Karpas-422 (cell line): ENCODE measurements at regions not wholly inside any gene's neighbourhood (a gene's known extent, or its start where the extent isn't known, plus 50 kb on each side); places are given as distances from the start of the nearest gene placed in this dataset.

ENCODE experiments used
- DNase-seq: peaks from one replicate; pipeline ENCODE4 v3.0.0-alpha.2; 2015
- H2AFZ ChIP-seq: fragments of 200-600 bp; sonication (generic); 2 replicates; pipeline ENCODE4 v1.6.1; 2014; ENCODE audit warnings: antibody characterized with exemption, low read length, mixed read lengths
- H3K27ac ChIP-seq: fragments of 200-600 bp; sonication (generic); 2 replicates; pipeline ENCODE4 v1.5.1; 2014; ENCODE audit warnings: mild to moderate bottlenecking, low read length, moderate library complexity
- H3K27me3 ChIP-seq: fragments of 200-600 bp; sonication (generic); 2 replicates; pipeline ENCODE4 v1.6.1; 2014; ENCODE audit warnings: low read length, mixed read lengths
- H3K36me3 ChIP-seq: fragments of 200-600 bp; sonication (generic); 2 replicates; pipeline ENCODE4 v1.6.1; 2014; ENCODE audit warnings: low read length, mixed read lengths; ENCODE audit not compliant: insufficient read depth
- H3K4me1 ChIP-seq: fragments of 200-600 bp; sonication (generic); 2 replicates; pipeline ENCODE4 v1.6.1; 2014; ENCODE audit warnings: mild to moderate bottlenecking, low read length, mixed read lengths
- H3K4me2 ChIP-seq: fragments of 200-600 bp; sonication (generic); 2 replicates; pipeline ENCODE4 v1.6.1; 2014; ENCODE audit warnings: low read length, low read depth, mild to moderate bottlenecking; ENCODE audit not compliant: poor library complexity, severe bottlenecking
- H3K4me3 ChIP-seq: fragments of 200-600 bp; sonication (generic); 2 replicates; pipeline ENCODE4 v1.5.1; 2014; ENCODE audit warnings: mild to moderate bottlenecking, antibody characterized with exemption, low read length, mixed read lengths
- H3K79me2 ChIP-seq: fragments of 200-600 bp; sonication (generic); 2 replicates; pipeline ENCODE4 v1.6.1; 2014; ENCODE audit warnings: mild to moderate bottlenecking, low read length, mixed read lengths
- H3K9ac ChIP-seq: fragments of 200-600 bp; sonication (generic); 2 replicates; pipeline ENCODE4 v1.6.0; 2014; ENCODE audit warnings: low read length
- H3K9me2 ChIP-seq: fragments of 200-600 bp; sonication (generic), shearing (Covaris generic); replicated peaks from 2 replicates; pipeline ENCODE4 v1.6.0; 2014; ENCODE audit warnings: mild to moderate bottlenecking, low read length, moderate library complexity; ENCODE audit not compliant: insufficient read depth
- H3K9me3 ChIP-seq: fragments of 300-700, 200-600 bp; sonication (generic); 2 replicates; pipeline ENCODE4 v1.6.1; 2014; ENCODE audit warnings: low read length, mixed read lengths
- H4K20me1 ChIP-seq: fragments of 200-600 bp; sonication (generic); 2 replicates; pipeline ENCODE4 v1.6.1; 2014; ENCODE audit warnings: mild to moderate bottlenecking, antibody characterized with exemption, low read length, low read depth; ENCODE audit not compliant: insufficient read depth

- Histone ChIP-seq H3K27ac (no peak overlapping the region), H3K9me3 (no peaks in the 10 kb centered on the region), H4K20me1 (no peaks in the 10 kb centered on the region), H3K4me2 (no peak overlapping the region), H3K36me3 (no peaks in the 10 kb centered on the region), H3K9ac (no peak overlapping the region), H3K27me3 (no peaks in the 10 kb centered on the region), H2AFZ (no peak overlapping the region), H3K9me2 (no peaks in the 10 kb centered on the region), H3K4me3 (no peak overlapping the region), H3K79me2 (no peaks in the 10 kb centered on the region), H3K4me1 (no peaks in the 10 kb centered on the region)
- no peak for DNase-seq
Observed at GRCh38 chr18:75582940-75583339, 155.4 kb upstream of the SMIM21 start.

- Histone ChIP-seq H3K27ac (no peak overlapping the region), H3K79me2 (no peaks in the 10 kb centered on the region), H3K27me3 (no peaks in the 10 kb centered on the region), H3K36me3 (no peaks in the 10 kb centered on the region), H3K9ac (no peak overlapping the region), H4K20me1 (no peaks in the 10 kb centered on the region), H3K4me3 (no peak overlapping the region), H2AFZ (no peak overlapping the region), H3K4me2 (no peak overlapping the region), H3K9me3 (no peaks in the 10 kb centered on the region), H3K4me1 (no peaks in the 10 kb centered on the region), H3K9me2 (no peaks in the 10 kb centered on the region)
- no peak for DNase-seq
Observed at GRCh38 chr18:75582406-75582821, 154.9 kb upstream of the SMIM21 start.

GRCh38 chr18:75581336-75582131, 154.0 kb upstream of the SMIM21 start:
- Histone ChIP-seq H3K27me3 (no peaks in the 10 kb centered on the region), H3K36me3 (no peaks in the 10 kb centered on the region), H3K9ac (no peak overlapping the region), H3K79me2 (no peaks in the 10 kb centered on the region), H2AFZ (no peak overlapping the region), H3K4me3 (no peak overlapping the region), H3K4me1 (no peaks in the 10 kb centered on the region), H3K9me3 (no peaks in the 10 kb centered on the region), H3K9me2 (no peaks in the 10 kb centered on the region), H4K20me1 (no peaks in the 10 kb centered on the region), H3K27ac (no peak overlapping the region), H3K4me2 (no peak overlapping the region)
- DNase-seq: no peak

GRCh38 chr18:75574187-75574586, 146.7 kb upstream of the SMIM21 start:
- H3K4me1 ChIP-seq: no peaks in the 10 kb centered on the region
- no peak overlapping the region for H3K4me3 ChIP-seq
- no peaks in the 10 kb centered on the region for H3K36me3 ChIP-seq
- H4K20me1 ChIP-seq: no peaks in the 10 kb centered on the region
- H3K9me3 ChIP-seq: no peaks in the 10 kb centered on the region
- H3K27me3 ChIP-seq: no peaks in the 10 kb centered on the region
- H3K4me2 ChIP-seq: no peak overlapping the region
- H3K27ac ChIP-seq: no peak overlapping the region
- no peaks in the 10 kb centered on the region for H3K9me2 ChIP-seq
- no peaks in the 10 kb centered on the region for H3K79me2 ChIP-seq
- H2AFZ ChIP-seq: no peak overlapping the region
- H3K9ac ChIP-seq: no peak overlapping the region
- no peak for DNase-seq

- Histone ChIP-seq H4K20me1 (no peaks in the 10 kb centered on the region), H3K9ac (no peak overlapping the region), H3K4me2 (no peak overlapping the region), H3K9me2 (no peaks in the 10 kb centered on the region), H3K4me1 (peaks cover 3% of the 10 kb centered on the region; the same call in 1 of the 2 replicates), H2AFZ (no peak overlapping the region), H3K27me3 (no peaks in the 10 kb centered on the region), H3K9me3 (no peaks in the 10 kb centered on the region), H3K27ac (no peak overlapping the region), H3K36me3 (no peaks in the 10 kb centered on the region), H3K79me2 (no peaks in the 10 kb centered on the region), H3K4me3 (no peak overlapping the region)
- DNase-seq: no peak
Observed at GRCh38 chr18:75563150-75563549, 135.6 kb upstream of the SMIM21 start.

- Histone ChIP-seq H3K9me3 (no peaks in the 10 kb centered on the region), H3K9me2 (no peaks in the 10 kb centered on the region), H3K79me2 (no peaks in the 10 kb centered on the region), H3K4me2 (no peak overlapping the region), H3K27me3 (no peaks in the 10 kb centered on the region), H3K4me1 (peaks cover 6% of the 10 kb centered on the region; the same call in 1 of the 2 replicates), H3K36me3 (no peaks in the 10 kb centered on the region), H3K9ac (no peak overlapping the region), H3K4me3 (no peak overlapping the region), H3K27ac (no peak overlapping the region), H4K20me1 (no peaks in the 10 kb centered on the region), H2AFZ (no peak overlapping the region)
- no peak for DNase-seq
Observed at GRCh38 chr18:75562216-75562615, 134.7 kb upstream of the SMIM21 start.

GRCh38 chr18:75558790-75559189, 131.3 kb upstream of the SMIM21 start:
- Histone ChIP-seq H4K20me1 (no peaks in the 10 kb centered on the region), H3K79me2 (no peaks in the 10 kb centered on the region), H3K9me2 (no peaks in the 10 kb centered on the region), H3K4me1 (peaks cover 6% of the 10 kb centered on the region; the same call in 1 of the 2 replicates), H3K27me3 (no peaks in the 10 kb centered on the region), H3K27ac (no peak overlapping the region), H3K9ac (no peak overlapping the region), H3K9me3 (no peaks in the 10 kb centered on the region), H2AFZ (no peak overlapping the region), H3K4me2 (no peak overlapping the region), H3K36me3 (no peaks in the 10 kb centered on the region), H3K4me3 (no peak overlapping the region)
- DNase-seq: no peak

- no peaks in the 10 kb centered on the region for H3K36me3 ChIP-seq
- no peak for DNase-seq
- H3K79me2 ChIP-seq: no peaks in the 10 kb centered on the region
- no peak overlapping the region for H3K4me2 ChIP-seq
- peaks cover 6% of the 10 kb centered on the region; the same call in 1 of the 2 replicates for H3K4me1 ChIP-seq
- no peak overlapping the region for H3K27ac ChIP-seq
- H3K27me3 ChIP-seq: no peaks in the 10 kb centered on the region
- no peaks in the 10 kb centered on the region for H3K9me2 ChIP-seq
- no peak overlapping the region for H3K9ac ChIP-seq
- H4K20me1 ChIP-seq: no peaks in the 10 kb centered on the region
- H2AFZ ChIP-seq: no peak overlapping the region
- no peak overlapping the region for H3K4me3 ChIP-seq
- no peaks in the 10 kb centered on the region for H3K9me3 ChIP-seq
Observed at GRCh38 chr18:75556841-75557240, 129.3 kb upstream of the SMIM21 start.
